Psoas muscle (tissue), 7 donors: ENCODE measurements at regions not wholly inside any gene's neighbourhood (a gene's known extent, or its start where the extent isn't known, plus 50 kb on each side); places are given as distances from the start of the nearest gene placed in this dataset.

Source experiments
- ATAC-seq, 4 donors: fragments of 200-7000 bp; cut with Tn5 transposase; one replicate each; pipeline ENCODE4 v1.9.1; 2020; ENCODE audit warnings: moderate library complexity in 3 of 4, mild to moderate bottlenecking in 2 of 4
- DNase-seq, 2 donors: peaks; one replicate each; pipeline ENCODE4 v3.0.0-alpha.2; 2020
- H3K27ac ChIP-seq: fragments of 200-600 bp; one replicate; pipeline ENCODE4 v1.8.0; 2022
- H3K27me3 ChIP-seq, 3 donors: fragments of 200-600 bp in 1 of 3; one replicate each; pipeline versions ENCODE4 v1.6.1 to v1.8.0; 2013 to 2022; ENCODE audit warnings: low read length in 2 of 3, mild to moderate bottlenecking in 2 of 3, moderate library complexity in 1 of 3; ENCODE audit not compliant: insufficient read depth in 3 of 3
- H3K36me3 ChIP-seq, 2 donors: fragments of 200-600 bp in 1 of 2; one replicate each; pipeline versions ENCODE4 v1.6.1 to v1.8.0; 2013 to 2022; ENCODE audit warnings: low read depth in 1 of 2, mild to moderate bottlenecking in 1 of 2, moderate library complexity in 1 of 2; ENCODE audit not compliant: insufficient read depth in 1 of 2
- H3K4me1 ChIP-seq: fragments of 200-600 bp; one replicate; pipeline ENCODE4 v1.8.0; 2022
- H3K4me3 ChIP-seq: fragments of 200-600 bp; one replicate; pipeline ENCODE4 v1.8.0; 2022; ENCODE audit warnings: mild to moderate bottlenecking
- H3K9me3 ChIP-seq: fragments of 200-600 bp; one replicate; pipeline ENCODE4 v1.8.0; 2022
- WGBS, 3 donors: extraction: QIAGEN DNeasy Blood & Tissue Kit; methylation state at CpG; one replicate each; pipeline versions ENCODE4 v1.1.6 to v1.1.7; 2013; 5-methylcytosine and 5-hydroxymethylcytosine counted together
- intact Hi-C, 2 donors: fragments of 100-400 bp; cut with DNase I; formaldehyde crosslinking; loops; one replicate each; pipeline versions ENCODE4 v1.11.0 to v1.14.2; 2022
- TF ChIP-seq, protein P1 (sequence below): fragments of 200-600 bp; IDR thresholded peaks from one replicate; pipeline ENCODE4 v1.8.0; 2022; ENCODE audit warnings: antibody characterized with exemption
- donor health status: healthy with polysubstance abuse.
- donor health status: DM: no; HTN: no; CAD: no; lungs with moderate emphysema.
- donor health status: Bipolar disorder and iron deficiency.
- donor health status: healthy.
- donor health status: DM: yes; HTN: yes; CAD: no.
- donor health status: DM: no; HTN: no; CAD: no.
- donor health status: DM: yes; HTN: yes; CAD: no.

DNA sequence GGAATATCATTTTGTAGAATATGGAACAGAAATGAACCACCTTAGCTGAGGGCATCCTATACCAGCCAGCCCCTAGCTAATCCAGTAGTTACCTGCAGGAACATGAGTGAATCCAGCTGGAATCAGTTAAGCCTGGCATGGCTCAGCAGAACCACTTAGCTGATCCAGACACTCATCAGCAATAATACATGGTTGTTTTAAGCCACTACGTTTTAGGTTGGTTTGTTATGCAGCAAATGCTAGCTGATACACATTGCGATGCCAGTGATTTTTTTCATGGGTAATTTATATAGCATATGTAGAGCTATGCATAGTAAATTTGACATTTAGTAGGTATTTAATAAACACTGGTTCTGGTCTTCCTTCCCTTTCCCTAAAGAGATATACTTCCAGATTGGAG lies 201.9 kb upstream of the JAG1 start:
- H3K4me1 ChIP-seq, result no peaks in the 10 kb centered on the region
- H3K27me3 ChIP-seq, result no peaks in the 10 kb centered on the region
- H3K9me3 ChIP-seq, result peaks cover 7% of the 10 kb centered on the region
- TF ChIP-seq, protein P1, sequence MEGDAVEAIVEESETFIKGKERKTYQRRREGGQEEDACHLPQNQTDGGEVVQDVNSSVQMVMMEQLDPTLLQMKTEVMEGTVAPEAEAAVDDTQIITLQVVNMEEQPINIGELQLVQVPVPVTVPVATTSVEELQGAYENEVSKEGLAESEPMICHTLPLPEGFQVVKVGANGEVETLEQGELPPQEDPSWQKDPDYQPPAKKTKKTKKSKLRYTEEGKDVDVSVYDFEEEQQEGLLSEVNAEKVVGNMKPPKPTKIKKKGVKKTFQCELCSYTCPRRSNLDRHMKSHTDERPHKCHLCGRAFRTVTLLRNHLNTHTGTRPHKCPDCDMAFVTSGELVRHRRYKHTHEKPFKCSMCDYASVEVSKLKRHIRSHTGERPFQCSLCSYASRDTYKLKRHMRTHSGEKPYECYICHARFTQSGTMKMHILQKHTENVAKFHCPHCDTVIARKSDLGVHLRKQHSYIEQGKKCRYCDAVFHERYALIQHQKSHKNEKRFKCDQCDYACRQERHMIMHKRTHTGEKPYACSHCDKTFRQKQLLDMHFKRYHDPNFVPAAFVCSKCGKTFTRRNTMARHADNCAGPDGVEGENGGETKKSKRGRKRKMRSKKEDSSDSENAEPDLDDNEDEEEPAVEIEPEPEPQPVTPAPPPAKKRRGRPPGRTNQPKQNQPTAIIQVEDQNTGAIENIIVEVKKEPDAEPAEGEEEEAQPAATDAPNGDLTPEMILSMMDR, result no peak
- no peak for DNase-seq
- H3K27ac ChIP-seq, result no peak overlapping the region
- ATAC-seq, result no peak
- no peak overlapping the region for H3K4me3 ChIP-seq
- no peaks in the 10 kb centered on the region for H3K36me3 ChIP-seq
- WGBS, 3 donors, result 70 to 97% (median 96%) methylated on average over 2 of the region's 2 CpGs
- intact Hi-C loops, result no loop called here

DNA sequence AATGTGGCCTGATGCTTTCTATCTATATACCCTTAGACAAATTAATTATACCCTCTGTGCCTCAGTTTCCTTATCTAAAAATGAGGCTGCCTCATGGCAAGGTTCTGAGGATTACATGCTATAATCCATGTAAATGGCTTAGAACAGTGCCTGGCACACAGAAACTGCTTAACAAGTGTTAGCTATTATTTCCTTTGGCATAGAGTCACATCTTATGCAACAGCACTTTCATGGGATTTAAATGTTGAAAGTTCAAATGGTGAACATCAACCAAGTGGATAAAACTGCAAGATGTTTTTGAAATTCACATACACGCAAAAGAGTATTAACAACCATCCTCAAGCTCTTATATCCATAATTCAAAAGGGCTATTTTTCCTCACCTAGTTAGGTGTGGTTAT lies 202.8 kb upstream of the JAG1 start:
- H3K4me3 ChIP-seq, result no peak overlapping the region
- ATAC-seq (peak in 1 of 4 donors; percentile 71), DNase-seq (no peak)
- peaks cover 7% of the 10 kb centered on the region for H3K9me3 ChIP-seq
- H3K27me3 ChIP-seq, result no peaks in the 10 kb centered on the region
- H3K4me1 ChIP-seq, result no peaks in the 10 kb centered on the region
- TF ChIP-seq, protein P1, result no peak
- intact Hi-C loops, result no loop called here
- no peaks in the 10 kb centered on the region for H3K36me3 ChIP-seq
- WGBS, 3 donors, result 38 to 63% (median 45%) methylated on average over 1 of the region's 1 CpG
- no peak overlapping the region for H3K27ac ChIP-seq

DNA sequence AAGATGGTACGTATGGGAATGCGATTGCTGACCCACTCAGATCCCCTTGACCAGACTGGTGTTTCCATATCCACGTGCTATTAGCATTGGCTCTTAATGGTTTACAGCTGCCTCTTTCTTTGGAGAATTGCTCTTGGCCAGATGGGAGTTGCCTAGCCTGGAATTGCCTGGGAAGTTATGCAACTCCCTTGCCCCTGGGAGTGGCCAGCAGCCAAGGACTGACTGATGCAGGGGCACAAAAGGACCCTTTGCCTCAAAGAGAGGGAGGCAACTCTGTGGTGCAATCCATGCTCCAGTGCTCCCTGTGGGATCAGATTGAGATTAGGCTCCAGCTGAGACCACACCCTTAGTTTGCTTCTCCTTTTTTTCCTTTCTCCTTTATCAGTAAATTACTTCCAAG lies 203.5 kb upstream of the JAG1 start:
- TF ChIP-seq, protein P1, result no peak
- H3K27me3 ChIP-seq, result no peaks in the 10 kb centered on the region
- DNase-seq, result peak; percentile 62 to 85
- H3K4me3 ChIP-seq, result no peak overlapping the region
- H3K27ac ChIP-seq, result no peak overlapping the region
- H3K9me3 ChIP-seq, result peaks cover 7% of the 10 kb centered on the region
- 57 to 66% (median 61%) methylated on average over 3 of the region's 3 CpGs for WGBS, 3 donors
- H3K36me3 ChIP-seq, result no peaks in the 10 kb centered on the region
- peak in 2 of 4 donors; percentile 43 to 74 for ATAC-seq
- intact Hi-C loops, result no loop called here
- no peaks in the 10 kb centered on the region for H3K4me1 ChIP-seq

DNA sequence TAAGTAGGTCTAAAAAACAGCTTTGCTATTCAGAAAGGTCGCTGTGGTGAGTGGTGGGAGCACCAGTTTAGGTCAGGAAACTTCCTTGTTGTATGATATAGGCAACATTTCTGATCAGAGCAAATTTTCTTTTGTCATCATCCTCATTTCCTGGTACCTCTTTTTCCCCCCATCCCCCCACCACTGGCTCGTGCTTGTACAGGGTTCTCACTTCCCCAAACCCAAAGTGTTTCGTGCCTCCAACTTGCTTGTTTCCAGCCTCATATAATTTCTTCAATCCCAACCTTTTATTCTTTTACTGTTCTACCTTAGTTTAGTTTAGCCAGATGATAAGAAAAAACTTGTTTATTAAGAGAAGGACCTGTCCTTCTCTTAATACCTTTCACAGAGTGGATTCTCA lies 209.4 kb upstream of the JAG1 start:
- ATAC-seq (no peak), DNase-seq (no peak)
- Histone ChIP-seq H3K4me1 (no peaks in the 10 kb centered on the region), H3K9me3 (no peaks in the 10 kb centered on the region), H3K27me3 (no peaks in the 10 kb centered on the region), H3K27ac (no peak overlapping the region), H3K4me3 (no peak overlapping the region), H3K36me3 (no peaks in the 10 kb centered on the region)
- TF ChIP-seq, protein P1, result no peak
- 88 to 97% (median 94%) methylated on average over 3 of the region's 3 CpGs for WGBS, 3 donors
- intact Hi-C loops, result no loop called here

DNA sequence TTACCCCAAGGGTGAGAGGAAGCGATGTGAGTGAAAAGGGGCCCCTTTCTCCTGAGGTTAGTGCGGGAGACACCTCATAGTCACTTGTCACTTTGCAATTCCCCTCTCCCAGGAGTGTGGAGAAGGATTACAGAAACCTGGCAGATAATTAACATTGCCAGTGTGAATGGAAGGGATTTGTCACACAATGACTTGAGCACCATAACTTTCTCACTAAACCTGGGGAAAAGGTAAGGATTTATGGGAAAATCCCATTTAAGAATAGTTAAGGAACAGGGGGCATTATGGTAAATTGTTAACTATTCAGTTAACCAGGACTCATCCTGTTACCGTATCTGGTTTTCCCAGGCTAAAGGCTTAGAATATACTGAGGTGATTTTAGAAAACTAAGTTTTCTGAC lies 219.5 kb upstream of the JAG1 start:
- intact Hi-C loops, result no loop called here
- Histone ChIP-seq H3K27ac (no peak overlapping the region), H3K27me3 (no peaks in the 10 kb centered on the region), H3K4me3 (no peak overlapping the region), H3K36me3 (no peaks in the 10 kb centered on the region), H3K9me3 (no peaks in the 10 kb centered on the region), H3K4me1 (no peaks in the 10 kb centered on the region)
- DNase-seq (no peak), ATAC-seq (no peak)
- WGBS, 3 donors, result 91 to 97% (median 93%) methylated on average over 3 of the region's 3 CpGs
- TF ChIP-seq, protein P1, result no peak
